ENCODE measurements at regions not wholly inside any gene's neighbourhood (a gene's known extent, or its start where the extent isn't known, plus 50 kb on each side); places are given as distances from the start of the nearest gene placed in this dataset.

GRCh38 chr9:102569436-102569835, 425.7 kb upstream of the CYLC2 start:
- DNase-seq (ENCODE audit: low spot score, unreplicated experiment): no peak
- no peaks in the 10 kb centered on the region for H3K36me3 Mint-ChIP-seq (ENCODE audit: insufficient read depth)

DNA sequence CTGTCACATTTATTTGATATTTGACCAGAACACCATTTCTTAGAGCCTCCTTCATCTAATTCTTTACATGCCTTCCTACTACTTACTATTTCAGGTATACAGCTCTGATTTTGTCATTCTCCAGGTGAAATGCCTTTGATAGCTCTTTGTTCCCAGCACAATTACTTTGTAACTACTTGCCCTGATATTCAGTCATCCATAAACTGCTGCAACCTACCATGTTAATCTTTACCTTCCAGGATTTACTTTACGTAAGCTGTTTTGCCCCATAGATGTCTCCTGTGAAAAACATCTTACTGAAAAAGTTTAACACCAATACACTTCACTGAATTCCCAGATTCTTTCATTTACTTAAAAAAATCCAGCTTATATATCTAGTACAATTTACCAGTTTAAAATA, 443.8 kb upstream of the CYLC2 start:
- DNase-seq (ENCODE audit: low spot score, unreplicated experiment): no peak
- no peak for TF ChIP-seq CTCF (IDR thresholded peaks at IDR 0.05; ENCODE audit: unreplicated experiment)
- H3K36me3 Mint-ChIP-seq (ENCODE audit: insufficient read depth): peaks cover 5% of the 10 kb centered on the region
- peaks cover 25% of the 10 kb centered on the region for H3K9me3 Mint-ChIP-seq (ENCODE audit: low read depth)
- H3K4me3 Mint-ChIP-seq (ENCODE audit: low read depth): no peak overlapping the region
- no peaks in the 10 kb centered on the region for H3K4me1 Mint-ChIP-seq (ENCODE audit: low read depth)
- no peaks in the 10 kb centered on the region for H3K27me3 Mint-ChIP-seq
- H3K27ac Mint-ChIP-seq: no peak overlapping the region

More at GRCh38 chr9:102569436-102569835, 425.7 kb upstream of the CYLC2 start:
- no peak for TF ChIP-seq CTCF (IDR thresholded peaks at IDR 0.05; ENCODE audit: unreplicated experiment)
- peaks cover 4% of the 10 kb centered on the region for H3K9me3 Mint-ChIP-seq (ENCODE audit: low read depth)
- no peak overlapping the region for H3K27ac Mint-ChIP-seq
- H3K4me3 Mint-ChIP-seq (ENCODE audit: low read depth): no peak overlapping the region
- H3K4me1 Mint-ChIP-seq (ENCODE audit: low read depth): no peaks in the 10 kb centered on the region
- no peaks in the 10 kb centered on the region for H3K27me3 Mint-ChIP-seq

- Mint-ChIP-seq H3K27ac (no peak overlapping the region), H3K4me1 (ENCODE audit: low read depth) (no peaks in the 10 kb centered on the region), H3K4me3 (ENCODE audit: low read depth) (no peak overlapping the region), H3K36me3 (ENCODE audit: insufficient read depth) (peaks cover 5% of the 10 kb centered on the region), H3K27me3 (no peaks in the 10 kb centered on the region), H3K9me3 (ENCODE audit: low read depth) (peaks cover 25% of the 10 kb centered on the region)
- no peak for DNase-seq (ENCODE audit: low spot score, unreplicated experiment)
- no peak for TF ChIP-seq CTCF (IDR thresholded peaks at IDR 0.05; ENCODE audit: unreplicated experiment)
Observed at GRCh38 chr9:102550886-102551285, 444.2 kb upstream of the CYLC2 start.

DNA sequence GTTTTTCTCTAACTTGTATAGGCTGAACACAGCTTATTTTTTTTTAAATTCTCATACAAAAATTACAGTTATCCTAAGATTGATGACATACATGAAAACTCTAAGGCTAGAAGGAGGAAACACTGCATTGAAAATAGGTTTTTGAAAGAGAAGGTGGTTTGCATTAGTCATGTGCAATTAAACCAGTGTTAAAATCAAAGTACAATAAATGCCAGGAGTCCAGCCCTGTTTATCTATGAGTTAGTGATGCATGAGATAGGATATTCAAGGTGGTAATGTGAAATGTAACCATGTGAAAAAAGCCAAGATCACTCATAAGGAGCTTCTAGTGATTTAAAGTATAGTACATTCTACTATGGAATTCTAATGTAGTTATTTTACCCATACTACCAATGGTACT, 444.9 kb upstream of the CYLC2 start:
- TF ChIP-seq CTCF (IDR thresholded peaks at IDR 0.05; ENCODE audit: unreplicated experiment): no peak
- H3K27ac Mint-ChIP-seq: no peak overlapping the region
- H3K4me3 Mint-ChIP-seq (ENCODE audit: low read depth): no peak overlapping the region
- H3K36me3 Mint-ChIP-seq (ENCODE audit: insufficient read depth): peaks cover 5% of the 10 kb centered on the region
- no peak for DNase-seq (ENCODE audit: low spot score, unreplicated experiment)
- peaks cover 25% of the 10 kb centered on the region for H3K9me3 Mint-ChIP-seq (ENCODE audit: low read depth)
- no peaks in the 10 kb centered on the region for H3K4me1 Mint-ChIP-seq (ENCODE audit: low read depth)
- H3K27me3 Mint-ChIP-seq: no peaks in the 10 kb centered on the region

- TF ChIP-seq CTCF (IDR thresholded peaks at IDR 0.05; ENCODE audit: unreplicated experiment): no peak
- no peak overlapping the region for H3K4me3 Mint-ChIP-seq (ENCODE audit: low read depth)
- no peaks in the 10 kb centered on the region for H3K9me3 Mint-ChIP-seq (ENCODE audit: low read depth)
- DNase-seq (ENCODE audit: low spot score, unreplicated experiment): no peak
- H3K36me3 Mint-ChIP-seq (ENCODE audit: insufficient read depth): no peaks in the 10 kb centered on the region
- H3K27ac Mint-ChIP-seq: no peak overlapping the region
- H3K27me3 Mint-ChIP-seq: no peaks in the 10 kb centered on the region
- H3K4me1 Mint-ChIP-seq (ENCODE audit: low read depth): no peaks in the 10 kb centered on the region
Observed at GRCh38 chr9:102534031-102534430, 461.1 kb upstream of the CYLC2 start.
